ENCODE measurements at regions not wholly inside any gene's neighbourhood (a gene's known extent, or its start where the extent isn't known, plus 50 kb on each side); places are given as distances from the start of the nearest gene placed in this dataset.
"Not testable (repeated sequence)": the region's sequence is repeated elsewhere in the genome, so short reads cannot be mapped to it uniquely, and the experiment has no call there.

GRCh38 chr2:21372654-21373053 is 248.9 kb downstream of the TDRD15 start:
- Histone ChIP-seq H3K4me3 (ENCODE audit: low read length in 3 of 3) (no peak overlapping the region), H3K36me3 (ENCODE audit: control insufficient read depth in 3 of 3, insufficient read depth in 3 of 3, low read length in 3 of 3) (no peaks in the 10 kb centered on the region), H3K27ac (ENCODE audit: low read depth, low read length) (no peak overlapping the region), H3K9ac (ENCODE audit: low read depth in 1 of 3, low read length in 3 of 3) (no peak overlapping the region), H3K27me3 (ENCODE audit: control insufficient read depth in 3 of 3, insufficient read depth in 3 of 3, low read length in 3 of 3) (peaks cover 0 to 3% (median 0%) of the 10 kb centered on the region in 3 donors), H3K9me3 (ENCODE audit: control insufficient read depth in 3 of 3, low read length in 3 of 3) (no peaks in the 10 kb centered on the region), H3K4me1 (ENCODE audit: control insufficient read depth in 3 of 3, insufficient read depth in 3 of 3, low read length in 3 of 3) (no peaks in the 10 kb centered on the region)

GRCh38 chr2:21376864-21377263 is 253.1 kb downstream of the TDRD15 start:
- Histone ChIP-seq H3K9ac (ENCODE audit: low read depth in 1 of 3, low read length in 3 of 3) (no peak overlapping the region), H3K4me3 (ENCODE audit: low read length in 3 of 3) (no peak overlapping the region), H3K27ac (ENCODE audit: low read depth, low read length) (no peak overlapping the region), H3K4me1 (ENCODE audit: control insufficient read depth in 3 of 3, insufficient read depth in 3 of 3, low read length in 3 of 3) (no peaks in the 10 kb centered on the region), H3K27me3 (ENCODE audit: control insufficient read depth in 3 of 3, insufficient read depth in 3 of 3, low read length in 3 of 3) (no peaks in the 10 kb centered on the region), H3K36me3 (ENCODE audit: control insufficient read depth in 3 of 3, insufficient read depth in 3 of 3, low read length in 3 of 3) (no peaks in the 10 kb centered on the region), H3K9me3 (ENCODE audit: control insufficient read depth in 3 of 3, low read length in 3 of 3) (no peaks in the 10 kb centered on the region)

GRCh38 chr2:21379140-21379539 is 255.4 kb downstream of the TDRD15 start:
- no peaks in the 10 kb centered on the region for H3K4me1 ChIP-seq (ENCODE audit: control insufficient read depth in 3 of 3, insufficient read depth in 3 of 3, low read length in 3 of 3)
- no peak overlapping the region for H3K9ac ChIP-seq (ENCODE audit: low read depth in 1 of 3, low read length in 3 of 3)
- H3K27ac ChIP-seq (ENCODE audit: low read depth, low read length) = no peak overlapping the region
- no peaks in the 10 kb centered on the region for H3K27me3 ChIP-seq (ENCODE audit: control insufficient read depth in 3 of 3, insufficient read depth in 3 of 3, low read length in 3 of 3)
- H3K36me3 ChIP-seq (ENCODE audit: control insufficient read depth in 3 of 3, insufficient read depth in 3 of 3, low read length in 3 of 3) = no peaks in the 10 kb centered on the region
- H3K4me3 ChIP-seq (ENCODE audit: low read length in 3 of 3) = no peak overlapping the region
- no peaks in the 10 kb centered on the region for H3K9me3 ChIP-seq (ENCODE audit: control insufficient read depth in 3 of 3, low read length in 3 of 3)

GRCh38 chr2:21379668-21380067 is 255.9 kb downstream of the TDRD15 start:
- not testable (repeated sequence) for H3K9me3 ChIP-seq (ENCODE audit: control insufficient read depth in 3 of 3, low read length in 3 of 3)

GRCh38 chr2:21381421-21381820 is 257.7 kb downstream of the TDRD15 start:
- no peaks in the 10 kb centered on the region for H3K4me1 ChIP-seq (ENCODE audit: control insufficient read depth in 3 of 3, insufficient read depth in 3 of 3, low read length in 3 of 3)
- H3K27me3 ChIP-seq (ENCODE audit: control insufficient read depth in 3 of 3, insufficient read depth in 3 of 3, low read length in 3 of 3) = no peaks in the 10 kb centered on the region
- no peaks in the 10 kb centered on the region for H3K9me3 ChIP-seq (ENCODE audit: control insufficient read depth in 3 of 3, low read length in 3 of 3)
- no peaks in the 10 kb centered on the region for H3K36me3 ChIP-seq (ENCODE audit: control insufficient read depth in 3 of 3, insufficient read depth in 3 of 3, low read length in 3 of 3)
- H3K4me3 ChIP-seq (ENCODE audit: low read length in 3 of 3) = no peak overlapping the region
- no peak overlapping the region for H3K9ac ChIP-seq (ENCODE audit: low read depth in 1 of 3, low read length in 3 of 3)
- H3K27ac ChIP-seq (ENCODE audit: low read depth, low read length) = no peak overlapping the region

More at GRCh38 chr2:21379668-21380067, 255.9 kb downstream of the TDRD15 start:
- H3K4me3 ChIP-seq (ENCODE audit: low read length in 3 of 3); H3K4me1 ChIP-seq (ENCODE audit: control insufficient read depth in 3 of 3, insufficient read depth in 3 of 3, low read length in 3 of 3); H3K27ac ChIP-seq (ENCODE audit: low read depth, low read length); H3K9ac ChIP-seq (ENCODE audit: low read depth in 1 of 3, low read length in 3 of 3); H3K36me3 ChIP-seq (ENCODE audit: control insufficient read depth in 3 of 3, insufficient read depth in 3 of 3, low read length in 3 of 3); H3K27me3 ChIP-seq (ENCODE audit: control insufficient read depth in 3 of 3, insufficient read depth in 3 of 3, low read length in 3 of 3): not testable (repeated sequence)

- Histone ChIP-seq H3K36me3 (ENCODE audit: control insufficient read depth in 3 of 3, insufficient read depth in 3 of 3, low read length in 3 of 3) (no peaks in the 10 kb centered on the region), H3K9me3 (ENCODE audit: control insufficient read depth in 3 of 3, low read length in 3 of 3) (no peaks in the 10 kb centered on the region), H3K27me3 (ENCODE audit: control insufficient read depth in 3 of 3, insufficient read depth in 3 of 3, low read length in 3 of 3) (no peaks in the 10 kb centered on the region), H3K9ac (ENCODE audit: low read depth in 1 of 3, low read length in 3 of 3) (no peak overlapping the region), H3K4me3 (ENCODE audit: low read length in 3 of 3) (no peak overlapping the region), H3K27ac (ENCODE audit: low read depth, low read length) (no peak overlapping the region), H3K4me1 (ENCODE audit: control insufficient read depth in 3 of 3, insufficient read depth in 3 of 3, low read length in 3 of 3) (no peaks in the 10 kb centered on the region)
Measured at GRCh38 chr2:21382701-21383520, 259.1 kb downstream of the TDRD15 start.

GRCh38 chr2:21386666-21387065 is 262.9 kb downstream of the TDRD15 start:
- H3K9ac ChIP-seq (ENCODE audit: low read depth in 1 of 3, low read length in 3 of 3) = no peak overlapping the region
- H3K36me3 ChIP-seq (ENCODE audit: control insufficient read depth in 3 of 3, insufficient read depth in 3 of 3, low read length in 3 of 3) = no peaks in the 10 kb centered on the region
- no peak overlapping the region for H3K4me3 ChIP-seq (ENCODE audit: low read length in 3 of 3)
- no peaks in the 10 kb centered on the region for H3K4me1 ChIP-seq (ENCODE audit: control insufficient read depth in 3 of 3, insufficient read depth in 3 of 3, low read length in 3 of 3)
- H3K27me3 ChIP-seq (ENCODE audit: control insufficient read depth in 3 of 3, insufficient read depth in 3 of 3, low read length in 3 of 3) = no peaks in the 10 kb centered on the region
- no peaks in the 10 kb centered on the region for H3K9me3 ChIP-seq (ENCODE audit: control insufficient read depth in 3 of 3, low read length in 3 of 3)
- H3K27ac ChIP-seq (ENCODE audit: low read depth, low read length) = no peak overlapping the region

GRCh38 chr2:21392649-21393048 is 268.9 kb downstream of the TDRD15 start:
- no peak overlapping the region for H3K9ac ChIP-seq (ENCODE audit: low read depth in 1 of 3, low read length in 3 of 3)
- no peaks in the 10 kb centered on the region for H3K36me3 ChIP-seq (ENCODE audit: control insufficient read depth in 3 of 3, insufficient read depth in 3 of 3, low read length in 3 of 3)
- H3K27ac ChIP-seq (ENCODE audit: low read depth, low read length) = no peak overlapping the region
- no peaks in the 10 kb centered on the region for H3K9me3 ChIP-seq (ENCODE audit: control insufficient read depth in 3 of 3, low read length in 3 of 3)
- no peaks in the 10 kb centered on the region for H3K4me1 ChIP-seq (ENCODE audit: control insufficient read depth in 3 of 3, insufficient read depth in 3 of 3, low read length in 3 of 3)
- no peaks in the 10 kb centered on the region for H3K27me3 ChIP-seq (ENCODE audit: control insufficient read depth in 3 of 3, insufficient read depth in 3 of 3, low read length in 3 of 3)
- H3K4me3 ChIP-seq (ENCODE audit: low read length in 3 of 3) = no peak overlapping the region

GRCh38 chr2:21393173-21393572 is 269.4 kb downstream of the TDRD15 start:
- Histone ChIP-seq H3K9me3 (ENCODE audit: control insufficient read depth in 3 of 3, low read length in 3 of 3) (no peaks in the 10 kb centered on the region), H3K27me3 (ENCODE audit: control insufficient read depth in 3 of 3, insufficient read depth in 3 of 3, low read length in 3 of 3) (no peaks in the 10 kb centered on the region), H3K4me3 (ENCODE audit: low read length in 3 of 3) (no peak overlapping the region), H3K4me1 (ENCODE audit: control insufficient read depth in 3 of 3, insufficient read depth in 3 of 3, low read length in 3 of 3) (no peaks in the 10 kb centered on the region), H3K9ac (ENCODE audit: low read depth in 1 of 3, low read length in 3 of 3) (no peak overlapping the region), H3K36me3 (ENCODE audit: control insufficient read depth in 3 of 3, insufficient read depth in 3 of 3, low read length in 3 of 3) (no peaks in the 10 kb centered on the region), H3K27ac (ENCODE audit: low read depth, low read length) (no peak overlapping the region)

GRCh38 chr2:21395366-21395765 is 271.6 kb downstream of the TDRD15 start:
- Histone ChIP-seq H3K36me3 (ENCODE audit: control insufficient read depth in 3 of 3, insufficient read depth in 3 of 3, low read length in 3 of 3) (no peaks in the 10 kb centered on the region), H3K27me3 (ENCODE audit: control insufficient read depth in 3 of 3, insufficient read depth in 3 of 3, low read length in 3 of 3) (no peaks in the 10 kb centered on the region), H3K4me1 (ENCODE audit: control insufficient read depth in 3 of 3, insufficient read depth in 3 of 3, low read length in 3 of 3) (no peaks in the 10 kb centered on the region), H3K9ac (ENCODE audit: low read depth in 1 of 3, low read length in 3 of 3) (no peak overlapping the region), H3K4me3 (ENCODE audit: low read length in 3 of 3) (no peak overlapping the region), H3K9me3 (ENCODE audit: control insufficient read depth in 3 of 3, low read length in 3 of 3) (no peaks in the 10 kb centered on the region), H3K27ac (ENCODE audit: low read depth, low read length) (no peak overlapping the region)
